Heart right ventricle (tissue), 16 donors: ENCODE measurements at regions not wholly inside any gene's neighbourhood (a gene's known extent, or its start where the extent isn't known, plus 50 kb on each side); places are given as distances from the start of the nearest gene placed in this dataset.
"Not testable (repeated sequence)": the region's sequence is repeated elsewhere in the genome, so short reads cannot be mapped to it uniquely, and the experiment has no call there.

Experiments
- ATAC-seq, 8 donors: fragments of 200-7000 bp; cut with Tn5 transposase; one replicate each; pipeline ENCODE4 v1.9.1; 2020; ENCODE audit warnings: mild to moderate bottlenecking in 8 of 8, moderate library complexity in 8 of 8, moderate number of reproducible peaks in 1 of 8
- DNase-seq, 2 donors: peaks; one replicate each; pipeline ENCODE4 v3.0.0-alpha.2; 2020
- H3K27ac ChIP-seq, 10 donors: fragments of 200-600 bp; sonication (generic) in 2 of 10; one replicate each; pipeline versions ENCODE4 v1.5.0 to v1.8.0; 2020 to 2022; ENCODE audit warnings: mild to moderate bottlenecking in 3 of 10
- H3K27me3 ChIP-seq, 7 donors: fragments of 200-600 bp; one replicate each; pipeline ENCODE4 v1.8.0; 2021 to 2022; ENCODE audit warnings: mild to moderate bottlenecking in 2 of 7
- H3K36me3 ChIP-seq, 9 donors: fragments of 200-600 bp; sonication (generic) in 1 of 9; one replicate each; pipeline versions ENCODE4 v1.5.0 to v1.8.0; 2020 to 2022; ENCODE audit warnings: mild to moderate bottlenecking in 2 of 9
- H3K4me1 ChIP-seq, 9 donors: fragments of 200-600 bp; sonication (generic) in 1 of 9; one replicate each; pipeline versions ENCODE4 v1.5.0 to v1.8.0; 2020 to 2022; ENCODE audit warnings: mild to moderate bottlenecking in 4 of 9
- H3K4me3 ChIP-seq, 10 donors: fragments of 200-600 bp; sonication (generic) in 2 of 10; one replicate each; pipeline versions ENCODE4 v1.5.0 to v1.8.0; 2020 to 2022; ENCODE audit warnings: mild to moderate bottlenecking in 7 of 10, moderate library complexity in 2 of 10
- H3K9me3 ChIP-seq, 11 donors: fragments of 200-600 bp in 10 of 11; sonication (generic) in 2 of 11; one replicate each; pipeline versions ENCODE4 v1.5.0 to v1.8.0; 2013 to 2022; ENCODE audit warnings: mild to moderate bottlenecking in 2 of 11, control low read depth in 1 of 11, moderate library complexity in 1 of 11
- WGBS, 2 donors: extraction: QIAGEN DNeasy Blood & Tissue Kit; methylation state at CpG; one replicate each; pipeline ENCODE4 v1.1.7; 2013; ENCODE audit warnings: inconsistent platforms in 1 of 2; 5-methylcytosine and 5-hydroxymethylcytosine counted together
- intact Hi-C, 10 donors: fragments of 100-400 bp; cut with DNase I; formaldehyde crosslinking; loops; one replicate each; pipeline versions ENCODE4 v1.11.1 to v1.14.2; 2022
- TF ChIP-seq, protein P1 (sequence below), 9 donors: fragments of 200-600 bp; sonication (generic) in 2 of 9; IDR thresholded peaks; one replicate each; pipeline versions ENCODE4 v1.5.0 to v1.8.0; 2021 to 2022; ENCODE audit warnings: antibody characterized with exemption in 9 of 9, mild to moderate bottlenecking in 5 of 9, moderate library complexity in 1 of 9
- donor health status: Arrhythmogenic right ventricular cardiomyopathy.
- donor health status: ischemic (EF 13 %, LVEDD 7.1; RV severe dilation, severe dysfunction).
- donor health status: healthy with polysubstance abuse.
- donor health status: DM: no; HTN: yes; CAD: no.
- donor health status: DM: no; HTN: no; CAD: no.
- donor health status: ischemic (EF 25% LVEDD 6.9; RV normal size, moderate dysfunction).
- donor health status: ischemic (EF 25% LVEDD 5.7; RV mildly dilated, moderate dysfunction).
- donor health status: healthy.
- donor health status: DM: yes; HTN: yes; CAD: no.
- donor health status: Ischemic cardiomyopathy.
- donor health status: ischemic (EF 35%, LVEDD 5.7; RV mildly dilated, moderate dysfunction).
- donor health status: nonischemic (EF 11% LVEDD 7.7; RV severe dilation, severe dysfunction).
- donor health status: DM: yes; HTN: yes; CAD: no.
- donor health status: PGD.
- donor health status: ischemic (EF 29% LVEDD 5.4; RV normal size, mild dysfunction).
- donor health status: nonischemic (EF 23%, LVEDD 6.1; RV moderate dilation, normal function).

DNA sequence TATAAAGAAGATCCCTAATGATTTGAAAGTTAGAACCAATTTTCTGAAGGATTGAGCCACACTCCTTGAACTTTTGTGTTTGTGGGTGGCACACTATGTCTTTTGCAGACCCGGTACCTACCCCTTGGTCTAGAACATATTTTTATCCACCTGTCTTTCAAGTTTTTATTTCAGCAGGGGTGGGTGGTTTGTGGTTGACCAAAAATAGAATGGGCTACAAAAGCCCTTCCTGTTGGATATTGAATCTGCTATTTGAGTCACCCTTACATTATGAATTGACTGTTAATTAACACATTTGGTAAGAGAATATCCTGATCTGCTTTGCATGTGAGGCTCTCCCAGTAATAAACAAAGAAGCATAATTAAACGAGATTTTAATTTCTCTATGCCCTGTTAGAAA is 401.2 kb downstream of the POTEH start:
- H3K27ac ChIP-seq, H3K4me1 ChIP-seq, H3K36me3 ChIP-seq, intact Hi-C loops, DNase-seq, H3K4me3 ChIP-seq, H3K27me3 ChIP-seq, ATAC-seq: not testable (repeated sequence)
- 49 to 50% methylated on average over 2 of the region's 2 CpGs for WGBS, 2 donors
- H3K9me3 ChIP-seq = peaks cover 0 to 19% (median 0%) of the 10 kb centered on the region in 11 donors

DNA sequence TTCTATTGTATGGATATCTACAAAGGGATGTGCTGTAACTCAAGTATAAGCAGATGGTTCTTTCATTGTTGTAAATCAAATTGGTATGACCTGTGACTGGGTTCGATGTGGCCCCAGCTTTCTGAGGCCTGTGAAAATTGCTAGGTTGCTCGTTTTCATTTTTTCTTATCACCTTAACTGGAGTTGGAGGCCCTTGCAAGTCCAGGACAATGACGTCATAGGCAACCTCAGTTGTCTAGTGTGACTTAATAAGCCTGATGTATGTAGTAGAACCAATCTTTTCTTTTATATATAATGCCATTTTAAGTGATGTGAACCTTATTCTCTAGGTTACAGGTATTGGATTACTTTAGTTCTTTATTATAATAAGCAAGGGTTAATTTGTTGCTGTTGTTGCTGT is 415.3 kb downstream of the POTEH start:
- H3K9me3 ChIP-seq, H3K4me3 ChIP-seq, ATAC-seq, H3K4me1 ChIP-seq, H3K27me3 ChIP-seq, H3K27ac ChIP-seq, H3K36me3 ChIP-seq, intact Hi-C loops, DNase-seq: not testable (repeated sequence)
- 31 to 34% methylated on average over 3 of the region's 3 CpGs for WGBS, 2 donors

DNA sequence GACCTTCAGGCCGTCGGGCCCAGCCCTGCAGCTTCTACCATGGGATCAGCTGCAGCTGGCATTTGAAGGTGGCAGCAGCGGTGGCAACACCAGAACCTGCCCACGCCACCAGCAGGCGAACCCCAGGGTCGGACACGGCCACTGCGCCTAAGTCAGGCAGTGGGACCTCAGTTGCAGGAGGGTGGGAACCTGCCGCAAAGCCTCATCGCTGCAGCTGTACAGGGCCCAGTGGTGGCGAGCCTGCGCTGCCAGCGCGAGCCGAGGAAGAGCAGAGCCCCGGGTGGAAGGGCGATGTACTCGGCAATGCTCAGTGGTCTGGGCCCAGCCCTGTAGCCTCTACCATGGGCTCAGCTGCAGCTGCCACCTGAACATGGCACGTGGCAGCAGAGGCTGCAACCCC is 441.6 kb downstream of the POTEH start:
- H3K27me3 ChIP-seq, intact Hi-C loops, ATAC-seq, H3K4me3 ChIP-seq, H3K4me1 ChIP-seq, H3K9me3 ChIP-seq, H3K27ac ChIP-seq, H3K36me3 ChIP-seq, DNase-seq: not testable (repeated sequence)
- WGBS, 2 donors = 86 to 89% methylated on average over 18 of the region's 19 CpGs

DNA sequence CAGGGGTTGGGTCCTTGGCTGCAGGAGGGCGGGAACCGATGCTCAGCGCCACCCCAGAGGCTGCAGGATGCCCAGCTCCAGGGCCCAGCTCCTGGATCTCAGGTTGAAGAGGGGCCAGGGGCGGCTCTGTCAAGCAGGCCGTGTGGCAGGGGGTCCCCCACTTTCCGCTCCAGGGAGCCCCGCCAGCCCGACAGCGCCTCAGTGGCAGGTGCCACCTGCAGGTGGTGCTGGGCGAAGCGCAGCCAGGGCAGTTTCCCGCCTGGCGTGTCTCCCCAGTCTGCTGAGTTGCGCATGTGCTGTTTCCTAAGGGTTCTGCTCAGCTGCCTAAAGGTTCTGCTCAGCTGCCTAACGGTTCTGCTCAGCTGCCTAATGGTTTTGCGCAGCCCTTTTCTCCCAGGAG is 442.1 kb downstream of the POTEH start:
- H3K27me3 ChIP-seq = no peaks in the 10 kb centered on the region
- WGBS, 2 donors = 60 to 68% methylated on average over 16 of the region's 16 CpGs
- TF ChIP-seq, protein P1, sequence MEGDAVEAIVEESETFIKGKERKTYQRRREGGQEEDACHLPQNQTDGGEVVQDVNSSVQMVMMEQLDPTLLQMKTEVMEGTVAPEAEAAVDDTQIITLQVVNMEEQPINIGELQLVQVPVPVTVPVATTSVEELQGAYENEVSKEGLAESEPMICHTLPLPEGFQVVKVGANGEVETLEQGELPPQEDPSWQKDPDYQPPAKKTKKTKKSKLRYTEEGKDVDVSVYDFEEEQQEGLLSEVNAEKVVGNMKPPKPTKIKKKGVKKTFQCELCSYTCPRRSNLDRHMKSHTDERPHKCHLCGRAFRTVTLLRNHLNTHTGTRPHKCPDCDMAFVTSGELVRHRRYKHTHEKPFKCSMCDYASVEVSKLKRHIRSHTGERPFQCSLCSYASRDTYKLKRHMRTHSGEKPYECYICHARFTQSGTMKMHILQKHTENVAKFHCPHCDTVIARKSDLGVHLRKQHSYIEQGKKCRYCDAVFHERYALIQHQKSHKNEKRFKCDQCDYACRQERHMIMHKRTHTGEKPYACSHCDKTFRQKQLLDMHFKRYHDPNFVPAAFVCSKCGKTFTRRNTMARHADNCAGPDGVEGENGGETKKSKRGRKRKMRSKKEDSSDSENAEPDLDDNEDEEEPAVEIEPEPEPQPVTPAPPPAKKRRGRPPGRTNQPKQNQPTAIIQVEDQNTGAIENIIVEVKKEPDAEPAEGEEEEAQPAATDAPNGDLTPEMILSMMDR (IDR thresholded peaks at IDR 0.05) = no peak
- H3K27ac ChIP-seq = no peak overlapping the region
- no peak overlapping the region for H3K4me3 ChIP-seq
- ATAC-seq = no peak
- DNase-seq = no peak
- peaks cover 0 to 7% (median 0%) of the 10 kb centered on the region in 11 donors for H3K9me3 ChIP-seq
- no peaks in the 10 kb centered on the region for H3K4me1 ChIP-seq
- no peaks in the 10 kb centered on the region for H3K36me3 ChIP-seq
- intact Hi-C loops = no loop called here

DNA sequence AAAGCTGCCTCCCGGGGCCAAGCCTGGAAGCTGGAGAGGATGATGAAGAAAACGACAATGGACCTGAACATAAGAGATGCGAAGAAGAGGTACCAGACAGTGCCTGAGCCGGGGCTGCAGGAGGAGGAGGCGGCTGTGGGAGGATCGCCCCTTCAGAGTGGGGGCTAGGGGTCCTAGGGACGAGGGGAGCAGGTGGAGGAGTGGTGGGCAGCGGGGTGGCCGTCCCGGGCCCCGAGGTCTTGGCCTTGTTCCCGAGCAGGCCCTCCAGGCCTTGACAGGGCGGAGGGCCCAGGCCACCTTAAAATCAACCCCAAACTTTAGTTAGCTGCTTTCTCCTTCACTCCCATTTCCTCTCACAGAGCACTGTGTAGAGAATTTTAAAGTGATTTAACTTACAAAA is 442.8 kb downstream of the POTEH start:
- WGBS, 2 donors = 72 to 78% methylated on average over 12 to 13 of the region's 13 CpGs
- not testable (repeated sequence) for H3K36me3 ChIP-seq

DNA sequence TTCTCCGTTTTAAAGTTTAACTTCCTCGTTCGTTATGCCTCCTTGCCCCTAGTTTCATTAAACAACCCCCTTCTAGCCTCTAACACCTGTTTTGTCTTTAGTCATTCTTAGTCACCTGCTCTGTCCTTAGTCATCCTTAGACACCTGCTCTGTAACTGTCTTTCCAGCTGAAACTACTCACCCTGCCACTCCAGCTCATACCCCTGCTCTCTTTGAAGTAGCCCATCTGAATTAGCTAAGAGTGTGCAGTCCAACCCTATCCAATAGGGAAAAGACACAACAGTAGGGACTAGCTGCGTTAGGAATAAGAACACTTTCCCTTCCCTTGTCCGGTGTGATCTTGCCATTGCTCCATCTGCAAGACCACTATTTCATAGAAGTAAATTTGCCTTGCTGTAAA is 446.5 kb downstream of the CCT8L2 start:
- H3K4me1 ChIP-seq, intact Hi-C loops, DNase-seq, H3K27ac ChIP-seq, H3K4me3 ChIP-seq, H3K36me3 ChIP-seq, H3K27me3 ChIP-seq, ATAC-seq, H3K9me3 ChIP-seq: not testable (repeated sequence)
- WGBS, 2 donors = 59% methylated on average over 5 of the region's 5 CpGs

More for the DNA sequence above, 442.8 kb downstream of the POTEH start:
- H3K27ac ChIP-seq, H3K27me3 ChIP-seq, intact Hi-C loops, H3K4me3 ChIP-seq, H3K9me3 ChIP-seq, DNase-seq, H3K4me1 ChIP-seq, ATAC-seq: not testable (repeated sequence)

DNA sequence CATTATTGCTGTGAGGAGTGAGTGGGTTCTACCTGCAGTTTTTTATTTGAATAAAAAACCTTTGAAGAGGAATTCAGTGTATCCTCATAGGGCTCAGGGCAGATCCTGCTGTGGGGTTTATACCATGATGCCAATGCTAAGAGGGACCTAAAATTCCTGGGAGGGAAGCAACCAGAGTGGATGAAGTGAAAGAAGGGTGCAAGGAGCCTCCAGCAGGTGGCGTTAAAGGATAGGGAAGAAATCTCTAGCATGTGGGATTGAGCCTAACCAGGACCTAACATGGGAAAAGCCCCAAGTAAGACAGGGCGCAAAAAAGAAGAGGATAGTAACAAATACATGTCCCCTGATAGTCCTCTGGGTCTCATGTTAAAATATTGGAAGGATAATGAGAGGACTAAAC is 445.7 kb downstream of the CCT8L2 start:
- H3K4me1 ChIP-seq, H3K9me3 ChIP-seq, H3K27ac ChIP-seq, ATAC-seq, H3K27me3 ChIP-seq, DNase-seq, H3K4me3 ChIP-seq, intact Hi-C loops, H3K36me3 ChIP-seq: not testable (repeated sequence)
- TF ChIP-seq, protein P1 (IDR thresholded peaks at IDR 0.05) = peak in 7 of 9 donors; percentile 27 to 58 (median 44)
- WGBS, 2 donors = 29 to 39% methylated on average over 2 of the region's 2 CpGs

DNA sequence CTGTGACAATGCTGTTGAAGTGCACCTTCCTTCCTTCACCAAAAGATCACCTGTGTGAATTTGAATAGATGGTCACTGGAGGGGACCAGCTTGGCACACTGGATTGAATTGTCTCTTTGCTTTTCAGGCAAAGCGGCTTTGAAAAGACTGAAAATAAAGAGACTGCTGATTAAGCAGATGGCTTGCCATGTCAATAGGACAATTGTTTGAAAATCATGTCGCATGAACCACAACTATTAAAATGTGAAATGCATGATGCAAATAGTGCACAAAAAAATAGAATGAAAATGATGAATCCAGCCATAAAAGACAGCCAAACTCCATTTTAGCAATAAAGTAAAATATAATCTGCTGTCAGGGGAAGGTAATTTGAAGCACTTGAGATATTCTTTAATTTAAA is 415.3 kb downstream of the CCT8L2 start:
- WGBS, 2 donors = 50 to 73% methylated on average over 2 of the region's 2 CpGs
- DNase-seq, intact Hi-C loops, ATAC-seq, H3K27ac ChIP-seq, H3K27me3 ChIP-seq, H3K4me3 ChIP-seq, H3K36me3 ChIP-seq, H3K4me1 ChIP-seq: not testable (repeated sequence)
- peaks cover 0 to 15% (median 0%) of the 10 kb centered on the region in 11 donors for H3K9me3 ChIP-seq

DNA sequence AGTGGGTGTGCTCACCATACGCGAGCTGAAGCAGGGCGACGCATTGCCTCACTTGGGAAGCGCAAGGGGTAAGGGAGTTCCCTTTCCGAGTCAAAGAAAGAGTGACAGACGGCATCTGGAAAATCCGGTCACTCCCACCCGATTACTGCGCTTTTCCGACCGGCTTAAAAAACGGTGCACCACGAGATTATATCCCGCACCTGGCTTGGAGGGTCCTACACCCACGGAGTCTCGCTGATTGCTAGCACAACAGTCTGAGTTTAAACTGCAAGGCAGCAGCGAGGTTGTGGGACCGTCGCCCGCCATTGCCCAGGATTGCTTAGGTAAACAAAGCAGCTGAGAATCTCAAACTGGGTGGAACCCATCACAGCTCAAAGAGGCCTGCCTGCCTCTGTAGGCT is 408.7 kb downstream of the CCT8L2 start:
- DNase-seq, intact Hi-C loops, ATAC-seq, H3K27ac ChIP-seq, H3K27me3 ChIP-seq, H3K4me1 ChIP-seq, H3K36me3 ChIP-seq, H3K4me3 ChIP-seq: not testable (repeated sequence)
- H3K9me3 ChIP-seq = peaks cover 0 to 12% (median 0%) of the 10 kb centered on the region in 11 donors
- WGBS, 2 donors = 74 to 86% methylated on average over 21 of the region's 21 CpGs
